ENCODE measurements at regions not wholly inside any gene's neighbourhood (a gene's known extent, or its start where the extent isn't known, plus 50 kb on each side); places are given as distances from the start of the nearest gene placed in this dataset.

GRCh38 chr4:162560073-162560472, 396.3 kb upstream of the FSTL5 start:
- Mint-ChIP-seq H3K27me3 (ENCODE audit: low read depth, poor library complexity) (no peaks in the 10 kb centered on the region), H3K4me3 (no peak overlapping the region)

GRCh38 chr4:162557516-162558106, 393.8 kb upstream of the FSTL5 start:
- no peaks in the 10 kb centered on the region for H3K36me3 Mint-ChIP-seq (ENCODE audit: low read depth)
- H3K9me3 Mint-ChIP-seq = peaks cover 6% of the 10 kb centered on the region
- no peak for TF ChIP-seq CTCF (IDR thresholded peaks at IDR 0.05)
- no peaks in the 10 kb centered on the region for H3K27me3 Mint-ChIP-seq (ENCODE audit: low read depth, poor library complexity)
- no peak overlapping the region for H3K4me3 Mint-ChIP-seq
- DNase-seq = no peak
- no peaks in the 10 kb centered on the region for H3K4me1 Mint-ChIP-seq
- no peak overlapping the region for H3K27ac Mint-ChIP-seq

More at GRCh38 chr4:162560073-162560472, 396.3 kb upstream of the FSTL5 start:
- H3K9me3 Mint-ChIP-seq = no peaks in the 10 kb centered on the region
- no peaks in the 10 kb centered on the region for H3K36me3 Mint-ChIP-seq (ENCODE audit: low read depth)
- DNase-seq = no peak
- no peaks in the 10 kb centered on the region for H3K4me1 Mint-ChIP-seq
- no peak overlapping the region for H3K27ac Mint-ChIP-seq
- no peak for TF ChIP-seq CTCF (IDR thresholded peaks at IDR 0.05)

GRCh38 chr4:162535121-162535520, 371.3 kb upstream of the FSTL5 start:
- Mint-ChIP-seq H3K9me3 (no peaks in the 10 kb centered on the region), H3K36me3 (ENCODE audit: low read depth) (no peaks in the 10 kb centered on the region), H3K4me1 (no peaks in the 10 kb centered on the region), H3K4me3 (no peak overlapping the region), H3K27ac (no peak overlapping the region), H3K27me3 (ENCODE audit: low read depth, poor library complexity) (peaks cover 4% of the 10 kb centered on the region)
- DNase-seq = no peak
- TF ChIP-seq CTCF (IDR thresholded peaks at IDR 0.05) = no peak

GRCh38 chr4:162523171-162523570, 359.4 kb upstream of the FSTL5 start:
- H3K36me3 Mint-ChIP-seq (ENCODE audit: low read depth) = no peaks in the 10 kb centered on the region
- no peak overlapping the region for H3K27ac Mint-ChIP-seq
- H3K27me3 Mint-ChIP-seq (ENCODE audit: low read depth, poor library complexity) = no peaks in the 10 kb centered on the region
- H3K4me1 Mint-ChIP-seq = no peaks in the 10 kb centered on the region
- H3K9me3 Mint-ChIP-seq = no peaks in the 10 kb centered on the region
- no peak overlapping the region for H3K4me3 Mint-ChIP-seq
- no peak for DNase-seq
- TF ChIP-seq CTCF (IDR thresholded peaks at IDR 0.05) = no peak

- Mint-ChIP-seq H3K9me3 (no peaks in the 10 kb centered on the region), H3K27me3 (ENCODE audit: low read depth, poor library complexity) (no peaks in the 10 kb centered on the region), H3K36me3 (ENCODE audit: low read depth) (no peaks in the 10 kb centered on the region), H3K4me3 (no peak overlapping the region), H3K4me1 (no peaks in the 10 kb centered on the region), H3K27ac (no peak overlapping the region)
- DNase-seq = no peak
- TF ChIP-seq CTCF (IDR thresholded peaks at IDR 0.05) = no peak
Observed at GRCh38 chr4:162522724-162523123, 358.9 kb upstream of the FSTL5 start.

- Mint-ChIP-seq H3K27me3 (ENCODE audit: low read depth, poor library complexity) (no peaks in the 10 kb centered on the region), H3K4me1 (no peaks in the 10 kb centered on the region), H3K27ac (no peak overlapping the region), H3K4me3 (no peak overlapping the region), H3K9me3 (no peaks in the 10 kb centered on the region), H3K36me3 (ENCODE audit: low read depth) (no peaks in the 10 kb centered on the region)
- DNase-seq = no peak
- no peak for TF ChIP-seq CTCF (IDR thresholded peaks at IDR 0.05)
Observed at GRCh38 chr4:162510937-162511336, 347.1 kb upstream of the FSTL5 start.

Measured in nephron progenitor cell (in vitro differentiated cells).